Endothelial cell of umbilical vein (primary cell): ENCODE measurements at regions not wholly inside any gene's neighbourhood (a gene's known extent, or its start where the extent isn't known, plus 50 kb on each side); places are given as distances from the start of the nearest gene placed in this dataset.

Experiments
- BruUV-seq: library from RNA; stranded (reverse); fragments of 400-500 nt; replicated peaks from 2 replicates; lab custom pipeline; 2021; lab: Mats Ljungman, UMichigan
- CTCF ChIA-PET: fragments of 300-600, 350-600 bp; sonication (Branson Sonifier 250); formaldehyde crosslinking; loops from one replicate; lab custom pipeline; 2021; ENCODE audit warnings: antibody characterized with exemption, inconsistent platforms; lab: Charles Lee
- POLR2A ChIA-PET: fragments of 300-600, 350-600 bp; sonication (Branson Sonifier 250); formaldehyde crosslinking; loops from one replicate; lab custom pipeline; 2021; ENCODE audit warnings: antibody characterized with exemption, inconsistent platforms; lab: Charles Lee
- DNase-seq: peaks from one replicate; pipeline ENCODE4 v3.0.0-alpha.2; 2011; ENCODE audit warnings: low read depth, low spot score
- FAIRE-seq: peaks from 2 replicates; lab custom pipeline; 2011; peaks lifted over from hg19 to GRCh38; lab: Jason Lieb, UNC
- H2AFZ ChIP-seq: 2 replicates; pipeline ENCODE4 v1.6.0; 2012; ENCODE audit warnings: low read depth, low read length, control low read depth, inconsistent platforms
- H3K27ac ChIP-seq: 2 replicates; pipeline ENCODE4 v1.5.1; 2011; ENCODE audit warnings: low read depth, mild to moderate bottlenecking, control low read depth, low read length, moderate library complexity; ENCODE audit not compliant: insufficient read depth
- H3K27me3 ChIP-seq, 2 experiments: 2 replicates each; pipeline versions ENCODE4 v1.6.0 to v1.6.1; 2011; ENCODE audit warnings: low read length in 2 of 2, mixed read lengths in 1 of 2; ENCODE audit not compliant: control insufficient read depth in 2 of 2, insufficient read depth in 2 of 2
- H3K36me3 ChIP-seq, 2 experiments: 2 replicates in 1 of 2; 3 replicates in 1 of 2; pipeline ENCODE4 v1.5.1; 2011; ENCODE audit warnings: low read length in 2 of 2, mild to moderate bottlenecking in 1 of 2, moderate library complexity in 1 of 2; ENCODE audit not compliant: control insufficient read depth in 2 of 2, insufficient read depth in 2 of 2; ENCODE audit errors: extremely low read depth in 1 of 2
- H3K4me1 ChIP-seq: 3 replicates; pipeline ENCODE4 v1.5.1; 2011; ENCODE audit warnings: mild to moderate bottlenecking, low read length; ENCODE audit not compliant: control insufficient read depth, insufficient read depth; ENCODE audit errors: extremely low read depth
- H3K4me2 ChIP-seq: 2 replicates; pipeline ENCODE4 v1.6.1; 2011; ENCODE audit warnings: low read length, control low read depth, mixed read lengths; ENCODE audit not compliant: insufficient read depth
- H3K4me3 ChIP-seq, 3 experiments: fragments of 200-600 bp in 1 of 3; sonication (generic), shearing (Covaris generic) in 1 of 3; replicated peaks in 1 of 3; 2 replicates each; pipeline ENCODE4 v1.5.1; 2011 to 2016; ENCODE audit warnings: control low read depth in 3 of 3, low read length in 3 of 3, mild to moderate bottlenecking in 2 of 3, inconsistent platforms in 1 of 3, low read depth in 1 of 3, moderate library complexity in 1 of 3; ENCODE audit not compliant: insufficient read depth in 1 of 3
- H3K79me2 ChIP-seq: 2 replicates; pipeline ENCODE4 v1.6.0; 2012; ENCODE audit warnings: low read length, inconsistent platforms; ENCODE audit not compliant: control insufficient read depth, insufficient read depth
- H3K9ac ChIP-seq: replicated peaks from 2 replicates; pipeline ENCODE3; 2011; ENCODE audit warnings: low read length, control low read depth; ENCODE audit not compliant: insufficient read depth; ENCODE audit errors: extremely low read depth
- H3K9me1 ChIP-seq: replicated peaks from 3 replicates; pipeline ENCODE4 v1.6.0; 2011; ENCODE audit warnings: mild to moderate bottlenecking, low read length; ENCODE audit not compliant: control insufficient read depth, insufficient read depth; ENCODE audit errors: extremely low read depth
- H3K9me3 ChIP-seq: replicated peaks from 2 replicates; pipeline ENCODE4 v1.5.1; 2012; ENCODE audit warnings: low read length, inconsistent platforms; ENCODE audit not compliant: control insufficient read depth, insufficient read depth
- H4K20me1 ChIP-seq: replicated peaks from 2 replicates; pipeline ENCODE3; 2011; ENCODE audit warnings: mild to moderate bottlenecking, low read length; ENCODE audit not compliant: control insufficient read depth, insufficient read depth; ENCODE audit errors: extremely low read depth
- EZH2 ChIP-seq: IDR thresholded peaks from 2 replicates; pipeline ENCODE4 v1.6.1; 2012; ENCODE audit warnings: borderline replicate concordance, low read depth, mild to moderate bottlenecking, moderate library complexity, low read length, inconsistent platforms; ENCODE audit not compliant: severe bottlenecking
- FOS ChIP-seq: IDR thresholded peaks from 2 replicates; pipeline ENCODE4 v1.6.1; 2011; ENCODE audit warnings: mild to moderate bottlenecking, low read length, moderate library complexity, borderline replicate concordance; ENCODE audit not compliant: insufficient read depth
- GATA2 ChIP-seq: IDR thresholded peaks from 2 replicates; pipeline ENCODE4 v1.7.0; 2011; ENCODE audit warnings: low read depth, mild to moderate bottlenecking, moderate library complexity, mixed read lengths, low read length; ENCODE audit not compliant: insufficient read length, insufficient read depth
- JUN ChIP-seq: IDR thresholded peaks from 2 replicates; pipeline ENCODE4 v1.6.1; 2011; ENCODE audit warnings: borderline replicate concordance, low read depth; ENCODE audit not compliant: insufficient read length, insufficient read depth
- MYC ChIP-seq: IDR thresholded peaks from one replicate; pipeline ENCODE4 v1.6.1; 2011; ENCODE audit warnings: mild to moderate bottlenecking, low read depth, low read length
- POLR2A ChIP-seq: IDR thresholded peaks from 2 replicates; pipeline ENCODE4 v1.6.1; 2012; ENCODE audit warnings: low read depth, mild to moderate bottlenecking, control low read depth, low read length
- POLR2AphosphoS5 ChIP-seq: IDR thresholded peaks from 2 replicates; pipeline ENCODE4 v1.6.1; 2012; ENCODE audit warnings: low read depth, mild to moderate bottlenecking, control low read depth, low read length, moderate library complexity; ENCODE audit not compliant: insufficient read depth
- dilution Hi-C: fragments of 300-500 bp; cut with MboI; formaldehyde crosslinking; loops from one replicate; pipeline ENCODE4 v1.15.0; 2019; ENCODE audit warnings: low sequenced_read_pairs; ENCODE audit not compliant: extremely low pct_ligation_motif_present
- intact Hi-C: fragments of 100-400 bp; cut with micrococcal nuclease; formaldehyde crosslinking; loops from one replicate; pipeline ENCODE4 v1.10.0; 2022
- TF ChIP-seq, protein P1 (sequence below), 2 donors: IDR thresholded peaks; 1 replicate in 1 of 2; 2 replicates in 1 of 2; pipeline ENCODE4 v1.5.1; 2011; ENCODE audit warnings: low read length in 2 of 2, mild to moderate bottlenecking in 2 of 2, moderate library complexity in 2 of 2, control low read depth in 1 of 2, inconsistent platforms in 1 of 2, low read depth in 1 of 2; ENCODE audit not compliant: insufficient read depth in 1 of 2; ENCODE audit errors: extremely low read depth in 1 of 2
- TF ChIP-seq, protein P2 (sequence below): IDR thresholded peaks from 2 replicates; pipeline ENCODE4 v1.6.1; 2011; ENCODE audit not compliant: insufficient read depth, insufficient read length

DNA sequence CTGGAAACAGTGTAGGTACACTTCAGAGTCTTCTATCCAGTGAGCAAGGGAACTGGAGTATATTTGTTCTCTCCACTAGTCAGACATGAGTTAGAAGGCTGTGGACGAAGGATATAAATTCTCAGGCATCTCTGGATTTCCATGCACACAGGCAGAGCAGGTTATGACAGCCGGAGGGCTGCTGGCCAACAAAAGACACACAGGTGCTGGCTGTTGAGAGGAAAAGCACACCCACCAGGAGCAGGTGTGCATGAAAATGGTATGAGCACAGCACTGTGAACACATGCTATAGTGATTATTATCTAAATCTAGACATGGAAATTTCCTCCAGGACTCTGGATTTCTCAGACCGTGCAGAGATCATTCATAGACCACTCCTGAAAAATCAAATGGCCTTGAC is 444.7 kb upstream of the RPS6KA3 start:
- H3K79me2 ChIP-seq: no peaks in the 10 kb centered on the region
- dilution Hi-C loops: no loop called here
- intact Hi-C loops: no loop called here
- no peak overlapping the region for H3K4me3 ChIP-seq
- TF ChIP-seq POLR2AphosphoS5 (no peak), POLR2A (no peak), GATA2 (no peak), EZH2 (no peak), FOS (no peak), JUN (no peak), MYC (no peak)
- TF ChIP-seq, protein P1, sequence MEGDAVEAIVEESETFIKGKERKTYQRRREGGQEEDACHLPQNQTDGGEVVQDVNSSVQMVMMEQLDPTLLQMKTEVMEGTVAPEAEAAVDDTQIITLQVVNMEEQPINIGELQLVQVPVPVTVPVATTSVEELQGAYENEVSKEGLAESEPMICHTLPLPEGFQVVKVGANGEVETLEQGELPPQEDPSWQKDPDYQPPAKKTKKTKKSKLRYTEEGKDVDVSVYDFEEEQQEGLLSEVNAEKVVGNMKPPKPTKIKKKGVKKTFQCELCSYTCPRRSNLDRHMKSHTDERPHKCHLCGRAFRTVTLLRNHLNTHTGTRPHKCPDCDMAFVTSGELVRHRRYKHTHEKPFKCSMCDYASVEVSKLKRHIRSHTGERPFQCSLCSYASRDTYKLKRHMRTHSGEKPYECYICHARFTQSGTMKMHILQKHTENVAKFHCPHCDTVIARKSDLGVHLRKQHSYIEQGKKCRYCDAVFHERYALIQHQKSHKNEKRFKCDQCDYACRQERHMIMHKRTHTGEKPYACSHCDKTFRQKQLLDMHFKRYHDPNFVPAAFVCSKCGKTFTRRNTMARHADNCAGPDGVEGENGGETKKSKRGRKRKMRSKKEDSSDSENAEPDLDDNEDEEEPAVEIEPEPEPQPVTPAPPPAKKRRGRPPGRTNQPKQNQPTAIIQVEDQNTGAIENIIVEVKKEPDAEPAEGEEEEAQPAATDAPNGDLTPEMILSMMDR (IDR thresholded peaks at IDR 0.05; ENCODE audit: extremely low read depth in 1 of 2, insufficient read depth in 1 of 2, low read depth in 1 of 2, low read length in 2 of 2): no peak
- TF ChIP-seq, protein P2, sequence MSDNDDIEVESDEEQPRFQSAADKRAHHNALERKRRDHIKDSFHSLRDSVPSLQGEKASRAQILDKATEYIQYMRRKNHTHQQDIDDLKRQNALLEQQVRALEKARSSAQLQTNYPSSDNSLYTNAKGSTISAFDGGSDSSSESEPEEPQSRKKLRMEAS: no peak
- FAIRE-seq (no peak), DNase-seq (no peak)
- H3K36me3 ChIP-seq: no peaks in the 10 kb centered on the region
- ChIA-PET POLR2A (no interaction called here), CTCF (no interaction called here)
- no peaks in the 10 kb centered on the region for H3K27me3 ChIP-seq
- H3K4me2 ChIP-seq: no peak overlapping the region
- no peaks in the 10 kb centered on the region for H4K20me1 ChIP-seq
- H3K27ac ChIP-seq: no peak overlapping the region
- no peak overlapping the region for H3K9ac ChIP-seq
- no peak overlapping the region for H2AFZ ChIP-seq
- no TSS peak for BruUV-seq
- no peaks in the 10 kb centered on the region for H3K9me1 ChIP-seq
- H3K4me1 ChIP-seq: no peaks in the 10 kb centered on the region
- H3K9me3 ChIP-seq: no peaks in the 10 kb centered on the region
